ENCODE measurements at regions not wholly inside any gene's neighbourhood (a gene's known extent, or its start where the extent isn't known, plus 50 kb on each side); places are given as distances from the start of the nearest gene placed in this dataset.
"Not testable (repeated sequence)": the region's sequence is repeated elsewhere in the genome, so short reads cannot be mapped to it uniquely, and the experiment has no call there.

DNA sequence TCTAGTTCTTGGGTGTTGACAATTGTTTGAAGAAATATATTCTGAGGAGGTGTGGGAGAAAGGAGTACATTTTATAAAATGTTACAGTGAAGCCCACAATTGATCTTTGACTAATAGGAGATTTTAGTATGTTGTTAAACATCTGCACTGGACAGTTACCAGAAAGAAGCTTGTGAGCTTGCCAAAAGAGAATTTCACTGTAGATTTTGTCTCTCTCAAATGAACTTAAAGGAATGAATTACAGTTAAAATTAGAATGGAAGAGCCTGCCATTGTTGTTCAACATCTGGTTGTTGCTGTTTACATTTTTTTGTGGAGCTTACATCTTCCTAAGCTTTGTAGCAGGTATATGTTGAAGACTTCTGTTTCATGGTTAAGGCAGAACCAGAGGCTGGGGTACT, 620.5 kb upstream of the CCDC179 start:
- no peak for DNase-seq (ENCODE audit: low read depth in 2 of 2)

DNA sequence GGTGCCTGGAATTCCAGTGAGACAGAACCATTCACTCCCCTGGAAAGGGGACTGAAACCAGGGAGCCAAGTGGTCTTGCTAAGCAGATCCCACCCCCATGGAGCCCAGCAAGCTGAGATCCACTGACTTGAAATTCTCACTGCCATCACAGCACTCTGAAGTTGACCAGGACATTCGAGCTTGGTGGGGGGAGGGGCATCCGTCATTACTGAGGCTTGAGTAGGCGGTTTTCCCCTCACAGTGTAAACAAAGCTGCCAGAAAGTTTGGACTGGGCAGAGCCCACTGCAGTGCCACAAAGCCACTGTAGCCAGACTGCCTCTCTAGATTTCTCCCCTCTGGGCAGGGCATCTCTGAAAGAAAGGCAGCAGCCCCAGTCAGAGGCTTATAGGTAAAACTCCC, 623.9 kb upstream of the CCDC179 start:
- not testable (repeated sequence) for DNase-seq (ENCODE audit: low read depth in 2 of 2)

DNA sequence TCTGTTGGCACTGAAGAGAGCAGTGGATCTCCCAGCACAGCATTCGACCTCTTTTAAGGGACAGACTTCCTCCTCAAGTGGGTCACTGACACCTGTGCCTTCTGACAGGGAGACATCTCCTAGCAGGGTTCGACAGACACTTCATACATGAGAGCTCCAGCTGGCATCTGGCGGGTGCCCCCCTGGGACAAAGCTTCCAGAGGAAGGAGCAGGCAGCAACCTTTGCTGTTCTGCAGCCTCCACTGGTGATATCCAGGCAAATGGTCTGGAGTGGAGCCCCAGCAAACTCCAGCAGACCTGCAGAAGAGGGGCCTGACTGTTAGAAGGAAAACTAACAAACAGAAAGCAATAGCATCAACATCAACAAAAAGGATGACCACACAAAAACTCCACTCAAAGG, 624.3 kb upstream of the CCDC179 start:
- not testable (repeated sequence) for DNase-seq (ENCODE audit: low read depth in 2 of 2)

DNA sequence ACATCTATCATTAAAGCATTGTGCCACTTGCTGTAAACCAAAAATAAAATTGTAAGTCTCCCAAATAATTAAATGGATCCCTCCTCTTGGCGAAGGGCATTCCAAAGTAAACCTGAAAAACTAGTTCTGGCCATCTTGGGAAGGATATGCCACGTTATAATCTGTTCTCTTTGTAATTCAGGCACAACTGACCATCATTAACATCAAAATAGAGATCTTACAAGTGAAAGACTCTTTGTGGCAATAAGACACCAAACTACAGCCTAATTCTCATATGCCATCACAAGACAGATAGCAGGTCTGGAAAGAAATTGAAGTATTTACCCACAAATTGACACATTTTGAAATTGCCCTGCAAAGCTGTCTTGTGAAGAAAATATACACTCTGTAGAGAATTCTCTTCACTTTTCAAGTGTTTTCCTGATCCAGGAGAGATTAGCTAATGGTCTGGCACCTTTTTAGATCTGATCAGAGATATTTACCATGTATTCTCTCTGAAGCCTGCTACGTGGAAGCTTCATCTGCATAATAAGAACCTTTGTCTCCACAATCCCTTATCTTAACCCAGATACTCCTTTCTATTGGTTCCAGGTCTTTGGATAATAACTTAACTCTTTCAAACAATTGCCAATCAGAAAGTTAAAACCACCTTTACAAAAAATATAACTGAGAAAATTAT, 630.4 kb upstream of the CCDC179 start:
- DNase-seq (ENCODE audit: low read depth in 2 of 2), result no peak

DNA sequence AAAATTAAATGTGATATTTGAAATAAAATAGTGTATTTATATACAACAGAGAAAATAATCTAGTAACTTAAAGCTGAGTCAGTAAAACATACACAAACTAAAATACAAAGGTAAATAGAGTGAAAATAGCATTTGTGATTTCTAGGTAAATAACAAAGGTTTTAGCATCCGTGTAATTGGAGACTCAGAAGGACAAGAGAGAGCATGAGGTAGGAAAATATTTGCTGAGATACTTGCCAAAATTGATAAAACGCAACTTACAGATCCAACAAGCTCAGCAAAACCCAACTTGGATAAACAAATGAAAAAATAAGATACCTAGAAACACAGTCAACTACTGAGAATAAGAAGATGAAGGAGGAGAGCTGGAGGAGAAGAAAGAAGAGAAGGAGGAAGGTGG, 634.7 kb upstream of the CCDC179 start:
- DNase-seq (ENCODE audit: low read depth in 2 of 2), result no peak

DNA sequence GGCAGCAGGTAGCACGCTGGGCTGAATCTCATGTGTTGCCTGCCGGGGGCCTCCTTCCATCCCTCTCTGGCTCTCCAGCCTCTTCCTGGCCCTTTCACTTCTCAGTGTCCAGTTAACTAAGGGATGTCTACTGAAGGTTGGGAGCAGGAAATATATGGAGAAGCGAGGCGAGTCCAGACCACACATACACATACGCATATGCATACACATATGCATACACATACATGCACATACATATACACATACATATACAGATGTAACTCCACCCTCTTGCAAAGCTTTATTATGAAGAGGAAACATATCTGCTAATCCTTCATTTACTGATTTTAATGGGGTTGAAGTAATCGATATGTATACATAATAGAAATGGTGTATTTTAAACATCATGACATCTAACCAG, 636.1 kb upstream of the CCDC179 start:
- DNase-seq (ENCODE audit: low read depth in 2 of 2), result no peak

DNA sequence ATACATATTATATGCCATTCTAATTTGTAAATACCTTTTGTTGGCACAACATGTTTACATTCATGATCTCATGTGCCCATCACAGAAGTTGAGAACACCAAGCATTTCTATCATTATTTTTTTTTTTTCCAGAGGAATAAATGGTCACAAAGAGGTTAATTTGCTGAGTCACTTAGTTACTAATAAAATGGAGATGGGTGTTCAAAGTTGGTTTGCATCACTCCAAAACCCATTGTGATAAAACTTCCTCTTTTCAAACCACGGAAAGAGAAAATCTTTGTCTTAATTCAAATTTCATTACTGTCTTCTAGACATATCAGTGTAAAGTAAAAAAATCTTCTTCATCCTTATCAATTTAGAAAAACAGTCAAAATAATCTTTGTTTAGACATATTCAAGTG, 636.8 kb upstream of the CCDC179 start:
- no peak for DNase-seq (ENCODE audit: low read depth in 2 of 2)

DNA sequence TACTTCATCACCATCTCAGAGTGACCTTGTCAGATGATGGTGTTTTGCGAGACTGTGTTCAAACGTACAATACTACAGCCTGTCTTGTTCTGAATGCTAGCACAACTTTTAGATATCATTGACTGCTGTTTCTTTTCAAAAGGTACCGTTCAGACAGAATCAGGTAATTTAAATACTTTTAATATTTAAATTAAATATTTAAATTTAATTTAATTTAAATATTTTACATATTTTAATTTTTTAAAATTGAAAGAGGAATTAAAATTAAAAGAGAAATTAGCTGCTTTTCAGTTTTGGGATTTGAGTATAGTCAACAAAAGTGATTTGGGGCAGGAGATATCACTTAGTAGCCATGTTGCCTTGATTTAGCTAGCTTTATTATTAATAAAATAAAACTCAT, 642.1 kb upstream of the CCDC179 start:
- DNase-seq (ENCODE audit: low read depth in 2 of 2), result no peak

DNA sequence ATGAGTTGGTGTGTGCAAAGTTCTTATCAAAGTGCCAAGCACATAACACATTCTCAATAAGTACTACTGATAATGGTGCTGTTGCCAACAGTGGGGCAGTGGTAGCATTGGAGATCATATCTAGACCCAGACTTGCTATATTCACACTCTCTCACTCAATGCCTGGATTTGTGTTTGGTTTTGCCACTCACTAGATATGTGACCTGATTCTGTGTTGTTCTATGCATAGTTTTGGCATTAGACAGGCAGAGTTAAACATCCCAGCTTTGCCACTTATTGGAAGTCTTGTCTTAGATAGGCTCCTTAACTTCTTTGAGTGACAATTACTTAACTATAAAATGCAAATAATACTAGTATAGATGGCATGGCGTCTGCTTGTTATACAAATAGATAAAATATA, 642.6 kb upstream of the CCDC179 start:
- DNase-seq (ENCODE audit: low read depth in 2 of 2), result no peak

DNA sequence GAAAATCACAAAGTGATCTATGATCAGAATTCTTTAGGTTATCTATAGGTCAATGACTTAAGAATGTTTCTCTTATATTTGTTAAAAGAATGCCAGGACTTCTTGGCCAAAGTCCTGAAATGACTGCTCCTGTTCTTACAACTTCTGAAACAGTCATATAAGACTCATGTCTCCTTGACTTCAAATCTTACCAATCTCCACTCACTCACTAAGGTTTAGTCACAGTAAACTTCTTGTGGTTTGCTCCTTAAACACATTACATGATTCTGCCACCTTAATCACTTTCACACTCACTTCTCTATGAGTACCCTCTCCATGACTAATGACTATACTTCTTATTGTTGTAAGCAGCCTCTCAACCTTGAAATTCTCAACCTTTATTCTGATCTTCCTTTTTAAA, 648.7 kb upstream of the CCDC179 start:
- DNase-seq (ENCODE audit: low read depth in 2 of 2), result no peak

DNA sequence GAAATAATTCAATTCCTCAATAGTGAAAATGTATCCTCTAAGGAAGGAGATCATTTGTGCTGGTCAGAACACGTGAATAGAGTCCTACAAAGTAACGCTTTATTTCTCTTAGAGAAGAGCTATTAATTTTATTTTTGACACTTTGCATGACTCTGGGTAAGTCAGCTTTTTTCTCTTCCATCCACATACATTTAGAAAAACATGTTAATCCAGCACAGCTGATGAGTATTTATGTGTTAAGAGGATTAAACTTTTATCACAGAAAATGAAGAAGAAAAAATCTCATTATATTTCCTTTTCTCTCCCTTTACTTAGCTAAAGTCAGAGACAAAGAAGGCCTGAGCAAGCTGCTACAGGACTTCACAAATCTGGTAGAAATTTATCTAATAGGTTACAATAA, 649.5 kb upstream of the CCDC179 start:
- DNase-seq (ENCODE audit: low read depth in 2 of 2), result no peak

DNA sequence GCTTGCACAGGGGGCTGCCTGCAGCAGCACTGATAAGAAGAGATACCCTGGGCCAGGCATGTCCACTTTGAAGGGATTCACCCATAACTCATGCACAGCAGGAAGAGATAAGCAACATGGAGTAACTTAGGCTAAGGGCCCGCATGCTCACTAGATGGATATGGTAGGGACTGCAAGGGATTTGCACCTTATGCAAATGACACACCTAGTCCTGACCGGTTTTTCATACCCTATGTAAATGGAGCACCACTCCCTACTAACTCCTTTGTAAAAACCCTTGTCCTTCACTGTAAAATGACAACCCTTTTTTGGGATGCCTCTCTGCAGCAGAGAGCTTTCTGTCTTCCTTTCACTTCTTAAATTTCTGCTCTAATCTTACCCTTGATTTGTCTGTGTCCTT, 658.9 kb upstream of the CCDC179 start:
- DNase-seq (ENCODE audit: low read depth in 2 of 2), result no peak

DNA sequence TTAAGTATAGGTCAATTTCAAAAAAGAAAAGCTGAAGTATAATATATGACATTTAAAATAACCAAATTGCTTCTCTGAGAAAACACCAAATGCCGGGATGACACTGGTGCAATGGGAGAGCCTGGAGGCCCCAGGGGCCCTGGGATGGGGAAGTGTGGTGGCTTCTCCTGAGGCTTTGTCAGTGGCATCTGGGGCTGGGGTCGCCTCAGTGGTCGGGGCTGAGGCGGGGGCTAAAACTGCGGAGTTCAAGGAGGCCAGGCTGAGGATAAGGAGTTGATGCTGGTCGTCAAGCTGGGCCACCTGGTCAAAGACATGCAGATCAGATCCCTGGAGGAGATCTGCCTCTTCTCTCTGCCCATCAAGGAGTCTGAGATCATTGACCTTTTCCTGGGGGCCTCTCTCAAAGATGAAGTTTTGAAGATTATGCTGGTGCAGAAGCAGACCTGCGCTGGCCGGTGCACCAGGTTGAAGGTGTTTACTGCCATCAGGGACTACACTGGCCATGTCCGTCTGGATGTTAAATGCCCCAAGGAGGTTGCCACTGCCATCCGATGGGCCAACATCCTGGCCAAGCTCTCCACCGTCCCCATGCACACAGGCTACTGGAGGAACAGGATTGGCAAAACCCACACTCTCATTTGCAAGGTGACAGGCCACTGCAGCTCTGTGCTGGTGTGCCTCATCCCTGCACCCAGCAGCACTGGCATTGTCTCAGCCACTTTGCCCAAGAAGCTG, 660.1 kb upstream of the CCDC179 start:
- no peak for DNase-seq (ENCODE audit: low read depth in 2 of 2)

DNA sequence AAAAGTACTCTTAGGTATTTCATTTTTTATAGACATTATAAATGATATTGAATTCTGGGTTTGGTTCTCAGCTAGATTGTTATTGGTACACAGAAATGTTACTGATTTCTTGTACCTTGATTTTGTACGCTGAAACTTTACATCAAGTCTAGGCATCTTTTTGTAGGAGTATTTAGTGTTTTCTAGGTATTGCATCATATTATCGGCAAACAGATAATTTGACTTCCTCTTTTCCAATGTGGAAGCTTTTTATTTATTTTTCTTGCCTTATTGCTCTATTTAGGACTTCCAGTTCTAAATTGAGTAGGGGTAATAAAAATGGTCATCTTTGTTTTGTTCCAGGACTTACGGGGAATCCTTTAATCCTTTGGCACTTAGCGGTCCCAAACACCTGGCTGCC, 676.6 kb upstream of the CCDC179 start:
- DNase-seq (ENCODE audit: low read depth in 2 of 2), result no peak

DNA sequence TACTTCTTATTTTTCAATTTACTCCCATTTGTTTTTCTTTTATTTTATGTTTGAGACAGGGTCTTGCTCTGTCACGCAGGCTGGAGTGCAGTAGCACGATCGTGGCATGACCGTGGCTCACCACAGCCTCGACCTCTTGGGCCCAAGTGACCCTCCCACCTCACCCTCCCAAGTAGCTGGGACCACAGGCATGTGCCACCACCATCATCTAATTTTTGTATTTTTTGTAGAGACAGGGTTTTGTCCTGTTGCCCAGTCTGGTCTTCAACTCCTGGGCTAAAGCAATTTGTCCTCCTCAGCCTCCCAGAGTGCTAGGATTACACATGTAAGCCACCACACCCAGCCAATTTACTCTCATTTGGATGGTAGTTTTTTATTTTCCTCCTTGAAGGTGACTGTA, 679.3 kb upstream of the CCDC179 start:
- DNase-seq (ENCODE audit: low read depth in 2 of 2), result no peak

DNA sequence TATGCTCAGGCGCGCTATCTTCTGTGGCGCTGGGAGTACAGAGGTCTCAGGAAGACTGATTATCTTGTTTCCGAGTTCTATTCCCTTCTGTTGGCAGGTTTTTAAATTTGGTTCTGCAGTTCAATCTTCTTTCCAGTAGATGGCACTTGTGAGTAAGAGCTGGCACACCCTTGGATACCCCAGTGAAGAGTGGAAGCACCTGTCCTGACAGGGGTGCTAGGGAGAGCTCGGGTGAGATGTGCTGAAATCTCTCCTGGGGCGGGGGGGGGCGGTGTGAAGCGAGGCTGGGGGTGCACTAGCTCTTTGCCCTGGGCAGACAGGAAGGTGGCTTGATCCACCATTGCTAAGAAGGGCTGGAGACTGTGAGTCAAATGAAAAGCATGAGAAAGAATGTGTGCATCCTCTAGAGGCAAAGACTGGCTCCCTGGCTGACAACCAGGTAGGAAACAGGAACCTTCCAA, 679.9 kb upstream of the CCDC179 start:
- no peak for DNase-seq (ENCODE audit: low read depth in 2 of 2)

DNA sequence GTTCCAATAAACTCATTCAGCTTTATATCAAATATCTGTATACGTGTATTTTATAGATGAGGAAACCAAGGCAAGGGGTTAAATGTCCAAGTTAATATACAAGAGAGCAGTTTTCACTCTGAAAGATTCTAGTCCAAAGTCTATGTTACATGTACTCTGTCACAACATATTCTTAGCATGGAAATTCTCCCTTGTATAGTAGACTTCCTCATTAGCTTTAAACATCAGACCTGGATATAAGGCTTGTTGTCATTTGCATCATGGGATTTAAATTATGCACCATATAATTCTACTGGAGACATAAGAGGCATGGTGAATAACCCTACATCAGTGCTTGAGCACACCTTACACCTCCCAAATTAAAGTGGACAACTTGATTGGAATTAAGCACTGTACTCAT, 681.9 kb upstream of the CCDC179 start:
- no peak for DNase-seq (ENCODE audit: low read depth in 2 of 2)

DNA sequence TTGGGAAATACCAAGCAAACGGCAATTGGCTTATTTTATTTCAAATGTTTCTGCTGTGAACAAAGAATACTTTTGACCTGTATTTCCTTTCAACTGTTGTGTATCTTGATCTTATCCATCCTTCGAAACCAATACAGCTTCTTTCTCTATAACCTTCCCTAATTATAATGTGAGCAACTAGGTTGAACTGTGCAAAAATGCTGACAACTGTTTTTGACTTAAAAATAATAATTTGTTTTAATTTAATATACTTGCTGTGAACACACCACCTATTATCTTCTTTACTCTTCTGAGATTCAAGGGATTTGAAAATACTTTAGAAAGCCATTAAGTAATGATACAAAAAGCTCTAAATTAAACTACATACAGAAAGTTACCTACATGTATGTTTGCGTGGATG, 682.5 kb upstream of the CCDC179 start:
- no peak for DNase-seq (ENCODE audit: low read depth in 2 of 2)

DNA sequence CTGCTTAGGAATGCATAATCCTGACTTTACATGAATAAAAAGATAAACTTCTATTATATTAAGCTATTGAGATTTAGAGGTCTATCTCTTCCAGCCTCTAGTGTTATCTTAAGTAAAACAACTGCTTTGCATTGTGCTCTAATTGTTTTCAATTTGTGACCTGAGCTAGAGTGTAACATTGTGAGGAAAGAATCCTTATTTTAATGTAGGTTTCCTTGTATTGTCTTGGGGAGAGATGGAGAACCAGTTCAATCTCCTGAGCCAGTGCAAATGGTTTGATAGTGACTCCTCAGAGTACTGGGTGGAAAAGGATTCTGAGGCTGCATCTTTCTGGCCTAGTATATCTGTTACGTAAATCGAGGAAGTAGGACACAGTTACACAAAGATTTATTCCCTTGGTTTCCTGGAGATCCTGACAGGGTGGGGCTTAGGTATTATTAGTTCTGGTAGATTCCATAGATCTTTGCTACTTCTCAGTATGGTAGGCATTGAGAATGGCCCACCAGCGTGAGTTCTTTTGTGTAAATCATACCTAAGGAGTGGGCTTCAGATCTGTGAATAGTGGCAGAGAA, 683.5 kb upstream of the CCDC179 start:
- DNase-seq (ENCODE audit: low read depth in 2 of 2), result no peak

DNA sequence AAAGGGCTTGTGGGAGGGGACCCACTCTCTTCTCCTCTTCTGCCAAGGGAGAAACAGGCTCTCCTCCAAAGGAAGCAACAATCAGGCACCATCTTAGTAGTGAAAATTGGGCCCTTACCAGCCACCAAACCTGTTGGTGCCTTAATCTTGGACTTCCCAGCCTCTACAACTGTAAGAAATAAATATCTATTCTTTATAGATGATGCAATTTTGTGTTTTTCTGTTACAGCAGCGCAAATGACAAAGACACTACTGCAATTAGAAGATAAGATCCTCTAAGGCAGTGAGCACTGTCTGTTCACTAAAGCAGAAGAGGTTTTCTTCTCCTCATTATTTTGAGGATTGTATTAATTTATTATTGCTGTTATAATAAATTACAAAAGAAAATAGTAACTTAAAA, 691.4 kb upstream of the CCDC179 start:
- no peak for DNase-seq (ENCODE audit: low read depth in 2 of 2)

DNA sequence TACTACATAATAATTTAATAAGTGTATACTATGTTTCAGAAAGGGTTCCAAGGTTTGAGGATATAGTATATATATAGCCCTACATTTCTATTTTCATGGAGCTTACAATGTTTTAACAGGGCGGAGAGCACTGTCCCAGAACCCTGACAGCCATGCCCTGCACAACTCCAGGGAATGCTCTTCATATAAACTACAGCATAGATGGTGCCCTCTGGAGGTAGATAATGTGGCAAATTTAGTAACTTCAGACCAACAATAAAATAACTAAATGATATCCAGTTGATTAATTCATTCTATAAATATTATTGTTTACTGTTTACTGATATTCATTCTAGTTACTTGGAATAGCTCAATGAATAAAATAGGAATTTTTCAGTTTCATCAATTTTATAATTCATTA, 693.7 kb upstream of the CCDC179 start:
- no peak for DNase-seq (ENCODE audit: low read depth in 2 of 2)

DNA sequence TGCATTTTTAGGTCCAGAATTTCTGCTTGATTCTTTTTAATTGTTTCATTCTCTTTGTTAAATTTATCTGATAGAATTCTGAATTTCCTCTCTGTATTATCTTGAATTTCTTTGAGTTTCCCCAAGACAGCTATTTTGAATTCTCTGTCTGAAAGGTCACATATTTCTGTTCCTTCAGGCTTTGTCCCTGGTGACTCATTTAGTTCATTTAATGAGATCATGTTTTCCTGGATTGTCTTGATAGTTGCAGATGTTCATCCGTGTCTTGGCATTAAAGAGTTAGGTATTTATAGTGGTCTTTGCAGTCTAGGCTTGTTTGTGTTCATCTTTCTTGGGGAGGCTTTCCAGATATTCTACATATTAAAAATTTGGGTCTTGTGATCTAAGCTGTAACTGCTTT, 694.8 kb upstream of the CCDC179 start:
- no peak for DNase-seq (ENCODE audit: low read depth in 2 of 2)

DNA sequence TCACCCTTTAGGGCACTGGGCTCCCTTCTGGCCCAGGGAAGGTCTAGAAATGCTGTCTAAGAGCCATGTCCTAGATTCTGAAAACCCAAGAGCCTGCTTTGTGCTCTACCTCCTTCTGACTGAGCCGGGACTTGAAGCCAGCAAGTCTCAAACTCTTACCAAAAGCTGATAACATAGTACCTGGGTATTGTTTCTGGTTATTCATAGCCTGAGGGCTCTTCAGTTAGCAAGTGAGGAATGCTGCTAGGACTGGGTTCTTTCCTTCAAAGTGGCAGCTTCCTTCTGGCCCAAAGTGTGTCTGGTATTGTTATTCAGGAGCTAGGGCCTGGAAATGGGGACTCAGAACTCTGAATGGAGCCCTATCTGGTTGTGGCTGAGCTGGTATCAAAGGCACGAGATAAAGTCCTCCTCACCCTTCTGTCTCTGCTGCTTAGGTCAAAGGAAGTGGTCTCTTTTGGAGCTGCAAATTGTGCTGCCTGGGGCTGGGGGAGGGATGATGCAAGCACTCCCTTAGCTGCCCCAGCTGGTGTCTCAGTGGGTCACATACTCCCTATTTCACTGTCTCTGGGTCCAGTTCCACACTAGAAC, 696.0 kb upstream of the CCDC179 start:
- DNase-seq (ENCODE audit: low read depth in 2 of 2), result no peak
